GM12865 (cell line): ENCODE measurements at regions not wholly inside any gene's neighbourhood (a gene's known extent, or its start where the extent isn't known, plus 50 kb on each side); places are given as distances from the start of the nearest gene placed in this dataset.

ENCODE experiments used
- DNase-seq: peaks from one replicate; pipeline ENCODE4 v3.0.0; 2010; ENCODE audit warnings: low read depth
- H3K4me3 ChIP-seq: 2 replicates; pipeline ENCODE4 v1.5.1; 2011; ENCODE audit warnings: mild to moderate bottlenecking, low read depth, low read length, control low read depth
- CTCF ChIP-seq: IDR thresholded peaks from 2 replicates; pipeline ENCODE4 v1.5.1; 2011; ENCODE audit warnings: low read length, control low read depth, low read depth, inconsistent platforms; ENCODE audit not compliant: insufficient read depth; ENCODE audit errors: missing control alignments

DNA sequence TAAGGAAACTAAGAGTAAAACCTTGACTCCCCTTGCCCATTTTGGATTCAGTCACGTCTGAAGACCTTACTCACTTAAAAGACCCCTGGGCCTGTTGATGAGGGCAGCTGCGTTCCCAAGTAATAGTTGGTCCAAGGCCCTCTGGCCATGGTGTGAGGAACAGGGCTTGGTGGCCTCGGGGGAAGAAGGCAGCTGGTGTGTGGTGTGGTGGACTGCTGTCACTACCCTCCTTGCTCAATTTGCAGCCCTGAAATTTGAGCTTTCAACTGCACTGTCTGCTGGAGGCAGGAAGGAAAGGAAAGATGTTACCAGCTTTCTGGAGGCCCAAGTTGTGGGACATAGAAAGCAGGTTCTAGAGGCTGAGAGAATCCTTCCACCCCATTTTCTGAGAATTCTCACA lies 128.2 kb downstream of the SLC38A6 start:
- TF ChIP-seq CTCF, result no peak
- DNase-seq, result no peak
- no peak overlapping the region for H3K4me3 ChIP-seq

DNA sequence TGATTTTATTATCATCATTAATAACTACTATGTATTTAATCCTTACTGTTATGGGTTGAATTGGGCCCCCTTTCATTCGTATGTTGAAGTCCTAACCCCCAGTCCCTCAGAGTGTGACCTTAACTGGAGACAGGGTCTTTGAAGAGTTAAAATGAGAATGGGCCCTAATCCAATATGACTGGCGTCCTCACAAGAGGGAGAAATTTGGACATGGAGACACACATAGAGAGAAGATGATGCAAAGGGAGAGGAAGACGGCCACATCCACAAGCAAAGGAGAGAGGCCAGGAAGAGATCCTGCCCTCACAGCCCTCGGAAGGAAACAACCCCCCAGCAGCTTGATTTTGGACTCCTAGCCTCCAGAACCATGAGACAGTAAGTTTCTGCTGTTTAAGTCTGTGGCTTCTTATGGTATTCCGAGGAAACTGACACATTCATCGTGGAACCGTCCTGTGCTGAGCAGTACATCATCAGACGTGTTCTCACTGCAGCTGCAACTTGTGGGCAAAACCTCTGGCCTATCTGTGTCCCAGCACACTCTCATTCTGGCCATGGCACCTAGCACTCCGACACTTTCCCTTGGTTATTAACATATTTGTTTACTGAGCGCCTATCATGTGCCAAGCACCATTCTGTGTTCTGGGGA lies 127.6 kb downstream of the SLC38A6 start:
- no peak overlapping the region for H3K4me3 ChIP-seq
- no peak for DNase-seq
- no peak for TF ChIP-seq CTCF

DNA sequence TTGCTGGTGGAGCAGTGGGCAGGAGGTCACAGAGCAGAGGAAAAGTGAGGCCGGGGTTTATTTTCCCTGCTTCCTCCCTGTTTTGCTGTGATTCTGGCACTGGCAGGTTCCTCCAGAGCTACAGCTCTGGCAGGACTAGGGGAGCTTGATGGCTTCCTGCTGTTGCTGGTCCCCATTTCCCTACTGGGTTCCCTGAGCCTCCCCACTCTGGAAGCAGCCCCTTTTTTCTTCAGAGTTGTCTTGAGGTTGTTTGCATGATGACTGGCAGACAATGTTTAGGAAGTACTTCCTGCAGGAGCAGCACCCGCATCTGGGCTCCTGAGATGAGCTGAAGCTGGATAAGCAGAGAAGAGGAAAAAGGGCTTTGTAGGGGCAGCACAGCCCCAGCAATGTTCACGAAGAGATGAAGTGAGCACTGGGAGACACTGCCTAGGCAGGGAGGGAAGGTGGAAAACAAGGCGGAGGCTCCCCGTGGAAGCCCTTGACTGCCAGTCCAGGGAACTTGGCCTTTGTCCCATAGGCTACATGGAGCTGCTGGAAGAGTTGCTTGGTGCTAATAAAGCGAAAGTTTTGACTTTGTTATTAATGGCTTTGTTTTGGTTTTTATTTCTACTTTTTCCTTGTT lies 126.9 kb downstream of the SLC38A6 start:
- no peak for TF ChIP-seq CTCF
- no peak for DNase-seq

GRCh38 chr14:61106959-61107641 lies 126.1 kb downstream of the SLC38A6 start:
- DNase-seq, result peak; percentile 38
- TF ChIP-seq CTCF, result peak; percentile 40
- no peak overlapping the region for H3K4me3 ChIP-seq

More for the DNA sequence above, 126.9 kb downstream of the SLC38A6 start:
- no peak overlapping the region for H3K4me3 ChIP-seq

DNA sequence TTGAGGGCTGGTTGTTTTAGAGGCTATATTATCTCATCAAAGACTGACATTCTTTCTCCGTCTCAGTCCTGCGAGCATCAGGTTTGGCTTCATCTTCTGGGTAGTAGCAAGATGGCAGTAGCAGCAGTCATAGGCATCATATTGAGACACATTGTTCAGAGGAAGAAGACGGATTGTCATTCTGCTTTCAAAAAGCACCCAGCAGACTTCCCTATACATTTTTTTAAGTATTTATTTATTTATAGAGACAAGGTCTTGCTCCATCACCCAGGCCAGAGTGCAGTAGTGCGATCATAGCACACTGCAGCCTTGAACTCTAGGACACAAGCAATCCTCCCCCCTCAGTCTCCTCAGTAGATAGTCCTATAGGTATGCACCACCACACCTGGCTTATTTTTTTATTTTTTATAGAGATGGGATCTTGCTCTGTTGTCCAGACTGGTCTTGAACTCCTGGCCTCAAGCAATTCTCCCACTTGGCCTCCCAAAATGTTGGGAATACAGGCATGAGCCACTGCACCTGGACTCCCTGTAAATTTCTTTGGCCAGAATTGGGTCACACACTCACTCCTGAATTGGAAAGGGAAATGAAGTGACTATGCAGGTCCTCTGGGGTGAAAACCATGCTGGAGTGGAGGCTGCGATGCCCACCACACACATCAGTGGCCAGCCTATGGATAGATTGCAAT lies 125.4 kb downstream of the SLC38A6 start:
- DNase-seq, result no peak
- TF ChIP-seq CTCF, result no peak
- H3K4me3 ChIP-seq, result no peak overlapping the region

DNA sequence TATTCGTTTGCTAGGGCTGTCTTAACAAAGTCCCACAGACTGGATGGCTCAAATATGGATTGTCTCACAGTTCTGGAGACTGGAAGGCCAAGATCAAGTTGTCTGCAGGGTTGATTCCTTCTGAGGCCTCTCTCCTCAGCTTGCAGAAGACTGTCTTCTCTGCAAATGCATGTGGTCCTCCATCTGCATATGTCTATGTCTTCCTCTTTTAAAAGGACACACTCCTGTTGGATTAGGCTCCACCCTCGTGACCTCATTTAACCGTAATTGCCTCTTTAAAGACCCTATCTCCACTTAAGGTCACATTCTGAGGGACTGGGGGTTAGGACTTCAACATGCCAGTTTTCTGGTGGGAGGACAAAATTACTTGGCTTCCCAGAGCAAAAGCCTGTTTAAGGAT lies 123.3 kb downstream of the SLC38A6 start:
- H3K4me3 ChIP-seq, result no peak overlapping the region
- peak; percentile 12 for DNase-seq
- no peak for TF ChIP-seq CTCF
